SK-N-MC (cell line): ENCODE measurements at regions not wholly inside any gene's neighbourhood (a gene's known extent, or its start where the extent isn't known, plus 50 kb on each side); places are given as distances from the start of the nearest gene placed in this dataset.

ENCODE experiments used
- EZH2 ChIP-seq: fragments of 200-600 bp; sonication (generic); IDR thresholded peaks from one replicate; pipeline ENCODE4 v1.6.1; 2017; ENCODE audit warnings: antibody characterized with exemption
- FOXP2 ChIP-seq: optimal IDR thresholded peaks from 2 replicates; pipeline ENCODE3; 2011; ENCODE audit warnings: mild to moderate bottlenecking, moderate library complexity; ENCODE audit not compliant: insufficient read depth; ENCODE audit errors: extremely low read length, control extremely low read depth
- POLR2AphosphoS5 ChIP-seq: IDR thresholded peaks from 2 replicates; pipeline ENCODE4 v1.6.1; 2012; ENCODE audit warnings: mild to moderate bottlenecking, low read depth, low read length, borderline replicate concordance

- TF ChIP-seq POLR2AphosphoS5 (no peak), EZH2 (no peak), FOXP2 (no peak)
Measured at GRCh38 chr5:18829539-18829938, 1158.5 kb downstream of the CDH18 start.
